ENCODE measurements at regions not wholly inside any gene's neighbourhood (a gene's known extent, or its start where the extent isn't known, plus 50 kb on each side); places are given as distances from the start of the nearest gene placed in this dataset.

GRCh38 chr2:2960441-2961133 is 417.0 kb downstream of the EIPR1 start:
- no peak for DNase-seq

GRCh38 chr2:2950403-2950952 is 427.1 kb downstream of the EIPR1 start:
- DNase-seq: no peak

- DNase-seq: no peak
These were observed 430.2 kb downstream of the EIPR1 start for GRCh38 chr2:2947406-2947805.

- DNase-seq: no peak
These were observed 434.7 kb downstream of the EIPR1 start for GRCh38 chr2:2942906-2943305.

- no peak for DNase-seq
These were observed 435.4 kb downstream of the EIPR1 start for GRCh38 chr2:2942225-2942624.

- DNase-seq: no peak
These were observed 436.4 kb downstream of the EIPR1 start for GRCh38 chr2:2941205-2941604.

- DNase-seq: no peak
These were observed 436.9 kb downstream of the EIPR1 start for GRCh38 chr2:2940702-2941101.

GRCh38 chr2:2940061-2940460 is 437.6 kb downstream of the EIPR1 start:
- DNase-seq: no peak

GRCh38 chr2:2939078-2939795 is 438.4 kb downstream of the EIPR1 start:
- no peak for DNase-seq

- no peak for DNase-seq
These were observed 439.1 kb downstream of the EIPR1 start for GRCh38 chr2:2938481-2938880.

GRCh38 chr2:2935445-2936149 is 442.0 kb downstream of the EIPR1 start:
- no peak for DNase-seq

GRCh38 chr2:2933426-2933825 is 444.2 kb downstream of the EIPR1 start:
- no peak for DNase-seq

GRCh38 chr2:2932692-2933305 is 444.8 kb downstream of the EIPR1 start:
- no peak for DNase-seq

- DNase-seq: no peak
These were observed 445.4 kb downstream of the EIPR1 start for GRCh38 chr2:2932189-2932588.

- DNase-seq: no peak
These were observed 446.1 kb downstream of the EIPR1 start for GRCh38 chr2:2931318-2932075.

- DNase-seq: no peak
These were observed 446.8 kb downstream of the EIPR1 start for GRCh38 chr2:2930841-2931240.

GRCh38 chr2:2926858-2927175 is 450.8 kb downstream of the EIPR1 start:
- DNase-seq: no peak

- no peak for DNase-seq
These were observed 451.4 kb downstream of the EIPR1 start for GRCh38 chr2:2926009-2926857.

- no peak for DNase-seq
These were observed 455.5 kb downstream of the EIPR1 start for GRCh38 chr2:2922156-2922555.

GRCh38 chr2:2921011-2921720 is 456.5 kb downstream of the EIPR1 start:
- DNase-seq: no peak
